Smooth muscle cell (in vitro differentiated cells): ENCODE measurements at regions not wholly inside any gene's neighbourhood (a gene's known extent, or its start where the extent isn't known, plus 50 kb on each side); places are given as distances from the start of the nearest gene placed in this dataset.

Experiments used
- DNase-seq: peaks from one replicate; lab custom pipeline; 2025; ENCODE audit not compliant: unreplicated experiment; lab: John Stamatoyannopoulos, UW
- H2AFZ ChIP-seq: fragments of 200-600 bp; sonication (generic); 2 replicates; pipeline ENCODE4 v1.6.0; 2016; ENCODE audit warnings: antibody characterized with exemption, low read depth, mild to moderate bottlenecking
- H3F3A ChIP-seq: fragments of 200-600 bp; sonication (generic); 2 replicates; pipeline ENCODE4 v1.6.0; 2017; ENCODE audit warnings: antibody characterized with exemption, low read depth
- H3K27ac ChIP-seq: fragments of 200-600 bp; sonication (generic); 2 replicates; pipeline ENCODE4 v1.5.1; 2016; ENCODE audit warnings: low read depth, mild to moderate bottlenecking
- H3K27me3 ChIP-seq: fragments of 200-600 bp; sonication (generic); 2 replicates; pipeline ENCODE4 v1.6.1; 2016; ENCODE audit warnings: low read depth, mild to moderate bottlenecking
- H3K36me3 ChIP-seq: fragments of 200-600 bp; sonication (generic); 2 replicates; pipeline ENCODE4 v1.5.1; 2016; ENCODE audit warnings: low read depth
- H3K4me1 ChIP-seq: fragments of 200-600 bp; sonication (generic); 2 replicates; pipeline ENCODE4 v1.5.1; 2016; ENCODE audit warnings: low read depth
- H3K4me2 ChIP-seq: fragments of 200-600 bp; sonication (generic); 2 replicates; pipeline ENCODE4 v1.6.0; 2016; ENCODE audit warnings: mild to moderate bottlenecking
- H3K4me3 ChIP-seq: fragments of 200-600 bp; sonication (generic); 2 replicates; pipeline ENCODE4 v1.5.1; 2016; ENCODE audit warnings: mild to moderate bottlenecking
- H3K79me2 ChIP-seq: fragments of 200-600 bp; sonication (generic); 2 replicates; pipeline ENCODE4 v1.6.0; 2016; ENCODE audit warnings: low read depth, mild to moderate bottlenecking
- H3K9ac ChIP-seq: fragments of 200-600 bp; sonication (generic); 2 replicates; pipeline ENCODE4 v1.6.0; 2016; ENCODE audit warnings: low read depth
- H3K9me3 ChIP-seq: fragments of 200-600 bp; sonication (generic); replicated peaks from 2 replicates; pipeline ENCODE4 v1.5.1; 2016; ENCODE audit warnings: low read depth
- H4K20me1 ChIP-seq: fragments of 200-600 bp; sonication (generic); 2 replicates; pipeline ENCODE4 v1.6.0; 2016; ENCODE audit warnings: low read depth
- CTCF ChIP-seq: fragments of 200-600 bp; sonication (generic); IDR thresholded peaks from 2 replicates; pipeline ENCODE4 v1.5.1; 2017; ENCODE audit warnings: borderline replicate concordance, mild to moderate bottlenecking, antibody characterized with exemption; ENCODE audit not compliant: insufficient read depth, poor library complexity, severe bottlenecking
- WGBS: methylation state at CpG from one replicate; pipeline ENCODE4 v1.1.7; 2016; ENCODE audit warnings: low lambda C conversion rate; 5-methylcytosine and 5-hydroxymethylcytosine counted together

- Histone ChIP-seq H3K36me3 (no peaks in the 10 kb centered on the region), H3K9ac (no peak overlapping the region), H3F3A (peaks cover 7% of the 10 kb centered on the region), H3K4me1 (peaks cover 20% of the 10 kb centered on the region), H3K9me3 (no peaks in the 10 kb centered on the region), H3K79me2 (no peaks in the 10 kb centered on the region), H2AFZ (no peak overlapping the region), H3K4me3 (no peak overlapping the region), H3K27ac (no peak overlapping the region), H4K20me1 (no peaks in the 10 kb centered on the region), H3K27me3 (no peaks in the 10 kb centered on the region), H3K4me2 (no peak overlapping the region)
- WGBS: 97% methylated on average over 3 of the region's 3 CpGs
- no peak for DNase-seq
- TF ChIP-seq CTCF: no peak
Measured at GRCh38 chr1:228852511-228853088, 117.3 kb downstream of the RHOU start.

- no peak for TF ChIP-seq CTCF
- DNase-seq: no peak
Measured at GRCh38 chr1:228853191-228853590, 117.9 kb downstream of the RHOU start.

DNA sequence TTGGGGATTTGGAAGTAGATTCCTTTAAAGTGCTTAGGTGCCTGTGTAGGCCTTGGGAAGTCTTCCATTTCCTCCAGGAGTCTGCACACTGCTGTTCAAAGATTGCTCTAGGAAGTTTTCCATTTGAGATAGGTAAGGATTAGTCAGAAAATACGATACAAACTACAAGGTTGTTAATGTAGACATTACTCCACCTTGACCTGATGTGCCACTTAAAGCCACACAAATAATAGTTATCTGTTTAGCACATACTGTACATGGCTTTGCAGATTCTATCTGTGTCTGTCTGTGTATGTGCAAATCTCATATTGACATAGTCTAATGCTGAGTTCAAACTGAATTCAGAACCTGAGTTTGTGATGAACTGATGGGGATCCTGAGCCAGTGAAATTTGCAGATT, 118.4 kb downstream of the RHOU start:
- Histone ChIP-seq H3K4me1 (peaks cover 18% of the 10 kb centered on the region), H3F3A (peaks cover 7% of the 10 kb centered on the region), H3K9me3 (no peaks in the 10 kb centered on the region), H3K4me3 (no peak overlapping the region), H3K4me2 (no peak overlapping the region), H3K79me2 (no peaks in the 10 kb centered on the region), H3K36me3 (no peaks in the 10 kb centered on the region), H3K9ac (no peak overlapping the region), H3K27me3 (no peaks in the 10 kb centered on the region), H3K27ac (no peak overlapping the region), H4K20me1 (no peaks in the 10 kb centered on the region), H2AFZ (no peak overlapping the region)
- no peak for DNase-seq
- 77% methylated on average over 1 of the region's 1 CpG for WGBS
- TF ChIP-seq CTCF: no peak

More at GRCh38 chr1:228853191-228853590, 117.9 kb downstream of the RHOU start:
- WGBS: 96% methylated on average over 2 of the region's 2 CpGs
- peaks cover 7% of the 10 kb centered on the region for H3F3A ChIP-seq
- H3K79me2 ChIP-seq: no peaks in the 10 kb centered on the region
- peaks cover 20% of the 10 kb centered on the region for H3K4me1 ChIP-seq
- H3K4me3 ChIP-seq: no peak overlapping the region
- no peaks in the 10 kb centered on the region for H3K9me3 ChIP-seq
- no peak overlapping the region for H3K9ac ChIP-seq
- H3K4me2 ChIP-seq: no peak overlapping the region
- no peak overlapping the region for H3K27ac ChIP-seq
- no peaks in the 10 kb centered on the region for H4K20me1 ChIP-seq
- H3K27me3 ChIP-seq: no peaks in the 10 kb centered on the region
- no peak overlapping the region for H2AFZ ChIP-seq
- no peaks in the 10 kb centered on the region for H3K36me3 ChIP-seq

DNA sequence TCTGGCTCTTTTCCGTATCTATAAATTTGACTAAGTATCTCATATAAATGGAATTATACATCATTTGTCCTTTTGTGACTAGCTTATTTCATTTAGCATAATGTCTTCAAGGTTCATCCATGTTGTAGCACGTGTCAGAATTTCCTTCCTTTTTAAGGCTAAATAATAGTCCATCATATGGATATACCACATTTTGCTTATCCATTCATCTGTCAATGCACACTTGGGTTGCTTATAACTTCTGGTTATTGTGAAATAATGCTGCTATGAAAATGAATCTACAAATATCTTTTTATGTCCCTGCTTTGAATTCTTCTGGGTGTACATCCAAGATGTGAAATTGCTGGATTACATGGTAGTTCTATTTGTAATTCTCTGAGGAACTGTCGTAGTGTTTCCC, 119.6 kb downstream of the RHOU start:
- no peak overlapping the region for H3K9ac ChIP-seq
- no peaks in the 10 kb centered on the region for H3K27me3 ChIP-seq
- peaks cover under 1% of the 10 kb centered on the region for H3F3A ChIP-seq
- no peaks in the 10 kb centered on the region for H4K20me1 ChIP-seq
- no peak overlapping the region for H2AFZ ChIP-seq
- no peaks in the 10 kb centered on the region for H3K36me3 ChIP-seq
- 92% methylated on average over 3 of the region's 3 CpGs for WGBS
- no peak for DNase-seq
- no peaks in the 10 kb centered on the region for H3K9me3 ChIP-seq
- H3K79me2 ChIP-seq: no peaks in the 10 kb centered on the region
- peaks cover 6% of the 10 kb centered on the region for H3K4me1 ChIP-seq
- no peak overlapping the region for H3K4me2 ChIP-seq
- no peak overlapping the region for H3K4me3 ChIP-seq
- TF ChIP-seq CTCF: no peak
- no peak overlapping the region for H3K27ac ChIP-seq
